ENCODE measurements at regions not wholly inside any gene's neighbourhood (a gene's known extent, or its start where the extent isn't known, plus 50 kb on each side); places are given as distances from the start of the nearest gene placed in this dataset.

DNA sequence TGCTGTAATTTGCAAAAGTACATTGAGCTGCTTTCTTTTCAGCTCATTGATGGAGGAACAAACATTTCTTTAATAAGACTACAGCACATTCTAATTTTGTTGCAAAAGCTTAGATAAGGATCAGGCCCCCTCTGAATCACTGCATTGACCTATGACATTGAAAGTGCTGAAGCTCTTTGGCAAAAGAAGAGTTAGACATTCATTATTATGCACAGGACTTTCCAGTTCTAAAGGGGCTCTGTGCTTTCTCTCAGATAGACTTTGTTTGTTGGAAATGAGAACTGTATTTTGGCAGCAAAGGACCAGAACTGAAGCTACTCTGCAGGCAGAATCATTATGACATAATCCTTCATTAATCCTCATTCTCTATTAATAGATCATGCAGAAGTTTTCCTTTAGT lies 252.9 kb upstream of the SOX2 start:
- Histone ChIP-seq H3K4me1 (ENCODE audit: control insufficient read depth in 1 of 2, insufficient read depth in 1 of 2, low read depth in 1 of 2, low read length in 1 of 2) (peaks cover 0 to 2% of the 10 kb centered on the region in 2 experiments), H3K27me3 (no peaks in the 10 kb centered on the region), H3K4me3 (ENCODE audit: low read depth in 1 of 2, low read length in 1 of 2) (no peak overlapping the region), H3K27ac (no peak overlapping the region), H3K9me3 (no peaks in the 10 kb centered on the region), H3K36me3 (no peaks in the 10 kb centered on the region)
- TF ChIP-seq, protein P1, sequence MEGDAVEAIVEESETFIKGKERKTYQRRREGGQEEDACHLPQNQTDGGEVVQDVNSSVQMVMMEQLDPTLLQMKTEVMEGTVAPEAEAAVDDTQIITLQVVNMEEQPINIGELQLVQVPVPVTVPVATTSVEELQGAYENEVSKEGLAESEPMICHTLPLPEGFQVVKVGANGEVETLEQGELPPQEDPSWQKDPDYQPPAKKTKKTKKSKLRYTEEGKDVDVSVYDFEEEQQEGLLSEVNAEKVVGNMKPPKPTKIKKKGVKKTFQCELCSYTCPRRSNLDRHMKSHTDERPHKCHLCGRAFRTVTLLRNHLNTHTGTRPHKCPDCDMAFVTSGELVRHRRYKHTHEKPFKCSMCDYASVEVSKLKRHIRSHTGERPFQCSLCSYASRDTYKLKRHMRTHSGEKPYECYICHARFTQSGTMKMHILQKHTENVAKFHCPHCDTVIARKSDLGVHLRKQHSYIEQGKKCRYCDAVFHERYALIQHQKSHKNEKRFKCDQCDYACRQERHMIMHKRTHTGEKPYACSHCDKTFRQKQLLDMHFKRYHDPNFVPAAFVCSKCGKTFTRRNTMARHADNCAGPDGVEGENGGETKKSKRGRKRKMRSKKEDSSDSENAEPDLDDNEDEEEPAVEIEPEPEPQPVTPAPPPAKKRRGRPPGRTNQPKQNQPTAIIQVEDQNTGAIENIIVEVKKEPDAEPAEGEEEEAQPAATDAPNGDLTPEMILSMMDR (IDR thresholded peaks at IDR 0.05) = no peak

- Histone ChIP-seq H3K4me1 (ENCODE audit: control insufficient read depth in 1 of 2, insufficient read depth in 1 of 2, low read depth in 1 of 2, low read length in 1 of 2) (peaks cover 0 to 2% of the 10 kb centered on the region in 2 experiments), H3K27ac (no peak overlapping the region)
Measured at GRCh38 chr3:181457756-181458155, 254.0 kb upstream of the SOX2 start.

GRCh38 chr3:181457190-181457589 lies 254.5 kb upstream of the SOX2 start:
- TF ChIP-seq, protein P1 (IDR thresholded peaks at IDR 0.05) = no peak
- H3K4me3 ChIP-seq (ENCODE audit: low read depth in 1 of 2, low read length in 1 of 2) = no peak overlapping the region
- no peaks in the 10 kb centered on the region for H3K9me3 ChIP-seq

More at GRCh38 chr3:181457756-181458155, 254.0 kb upstream of the SOX2 start:
- TF ChIP-seq, protein P1 (IDR thresholded peaks at IDR 0.05) = no peak
- Histone ChIP-seq H3K9me3 (no peaks in the 10 kb centered on the region), H3K36me3 (no peaks in the 10 kb centered on the region), H3K4me3 (ENCODE audit: low read depth in 1 of 2, low read length in 1 of 2) (no peak overlapping the region), H3K27me3 (no peaks in the 10 kb centered on the region)

DNA sequence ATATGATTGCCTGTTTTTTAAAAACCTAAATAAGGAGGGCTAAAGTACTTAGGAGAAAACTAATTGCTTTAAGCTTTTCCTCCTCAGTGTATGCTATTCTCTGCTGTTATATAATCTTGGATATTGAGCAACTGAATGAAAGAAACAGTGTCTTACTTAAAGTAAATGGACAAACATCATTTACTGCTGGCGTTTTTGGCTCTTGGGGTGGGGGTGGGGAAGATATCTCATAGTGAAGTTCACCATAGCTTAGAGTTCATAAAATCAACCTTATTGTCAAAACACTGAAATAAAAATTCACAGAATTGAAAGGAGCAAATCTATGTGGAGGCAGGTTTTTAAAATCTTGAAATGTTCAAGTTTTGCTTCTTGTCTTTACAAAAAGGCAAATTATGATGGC lies 256.4 kb upstream of the SOX2 start:
- H3K9me3 ChIP-seq = no peaks in the 10 kb centered on the region
- H3K4me3 ChIP-seq (ENCODE audit: low read depth in 1 of 2, low read length in 1 of 2) = no peak overlapping the region
- H3K36me3 ChIP-seq = no peaks in the 10 kb centered on the region
- no peak overlapping the region for H3K27ac ChIP-seq
- H3K4me1 ChIP-seq (ENCODE audit: control insufficient read depth in 1 of 2, insufficient read depth in 1 of 2, low read depth in 1 of 2, low read length in 1 of 2) = peaks cover 0 to 2% of the 10 kb centered on the region in 2 experiments
- H3K27me3 ChIP-seq = no peaks in the 10 kb centered on the region
- TF ChIP-seq, protein P1 (IDR thresholded peaks at IDR 0.05) = no peak

More at GRCh38 chr3:181457190-181457589, 254.5 kb upstream of the SOX2 start:
- Histone ChIP-seq H3K36me3 (no peaks in the 10 kb centered on the region), H3K4me1 (ENCODE audit: control insufficient read depth in 1 of 2, insufficient read depth in 1 of 2, low read depth in 1 of 2, low read length in 1 of 2) (peaks cover 0 to 2% of the 10 kb centered on the region in 2 experiments), H3K27ac (no peak overlapping the region), H3K27me3 (no peaks in the 10 kb centered on the region)

DNA sequence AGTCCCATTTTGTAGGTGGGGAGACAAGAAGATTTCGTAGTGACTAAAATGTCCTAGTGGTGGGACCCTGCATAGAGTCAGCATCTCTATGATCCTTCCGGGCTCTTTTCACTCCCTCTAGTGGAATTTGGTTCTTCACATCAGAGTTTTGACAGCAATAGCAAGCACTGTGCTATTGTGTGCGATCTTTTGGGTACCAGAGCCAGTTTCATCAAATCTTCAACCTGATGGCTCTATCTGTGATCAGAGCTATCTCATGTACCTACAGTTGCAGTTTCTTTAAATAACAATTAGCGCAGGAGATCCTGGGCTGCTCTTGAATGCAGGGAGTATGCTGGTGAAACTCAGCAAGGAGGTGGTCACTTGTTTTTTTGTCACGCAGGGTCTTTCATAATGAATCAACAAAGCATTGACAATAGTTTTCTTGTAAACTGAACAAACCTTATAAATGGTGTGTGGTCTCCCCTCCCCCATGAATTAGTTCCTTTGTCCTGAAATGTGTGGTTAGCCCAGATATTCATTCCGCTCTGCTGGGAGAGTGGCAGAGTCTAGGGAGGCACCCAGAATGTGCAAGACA lies 257.2 kb upstream of the SOX2 start:
- TF ChIP-seq, protein P1 (IDR thresholded peaks at IDR 0.05) = no peak
- H3K4me1 ChIP-seq (ENCODE audit: control insufficient read depth in 1 of 2, insufficient read depth in 1 of 2, low read depth in 1 of 2, low read length in 1 of 2) = peaks cover 0 to 8% of the 10 kb centered on the region in 2 experiments
- no peaks in the 10 kb centered on the region for H3K36me3 ChIP-seq
- H3K27ac ChIP-seq = no peak overlapping the region
- no peaks in the 10 kb centered on the region for H3K27me3 ChIP-seq
- no peak overlapping the region for H3K4me3 ChIP-seq (ENCODE audit: low read depth in 1 of 2, low read length in 1 of 2)
- H3K9me3 ChIP-seq = no peaks in the 10 kb centered on the region
